GM19043 (cell line): ENCODE measurements at regions not wholly inside any gene's neighbourhood (a gene's known extent, or its start where the extent isn't known, plus 50 kb on each side); places are given as distances from the start of the nearest gene placed in this dataset.

Source experiments
- ATAC-seq: cut with Tn5 transposase; IDR thresholded peaks from one replicate; pipeline ENCODE4 v1.9.1; 2021; ENCODE audit warnings: low read depth; ENCODE audit not compliant: unreplicated experiment

- ATAC-seq = no peak
These were observed 87.2 kb upstream of the XCR1 start for GRCh38 chr3:46114323-46114988.

GRCh38 chr3:46113608-46114007 lies 86.3 kb upstream of the XCR1 start:
- no peak for ATAC-seq

- ATAC-seq = no peak
These were observed 85.7 kb upstream of the XCR1 start for GRCh38 chr3:46112984-46113383.

GRCh38 chr3:46112296-46112695 lies 85.0 kb upstream of the XCR1 start:
- ATAC-seq = no peak

DNA sequence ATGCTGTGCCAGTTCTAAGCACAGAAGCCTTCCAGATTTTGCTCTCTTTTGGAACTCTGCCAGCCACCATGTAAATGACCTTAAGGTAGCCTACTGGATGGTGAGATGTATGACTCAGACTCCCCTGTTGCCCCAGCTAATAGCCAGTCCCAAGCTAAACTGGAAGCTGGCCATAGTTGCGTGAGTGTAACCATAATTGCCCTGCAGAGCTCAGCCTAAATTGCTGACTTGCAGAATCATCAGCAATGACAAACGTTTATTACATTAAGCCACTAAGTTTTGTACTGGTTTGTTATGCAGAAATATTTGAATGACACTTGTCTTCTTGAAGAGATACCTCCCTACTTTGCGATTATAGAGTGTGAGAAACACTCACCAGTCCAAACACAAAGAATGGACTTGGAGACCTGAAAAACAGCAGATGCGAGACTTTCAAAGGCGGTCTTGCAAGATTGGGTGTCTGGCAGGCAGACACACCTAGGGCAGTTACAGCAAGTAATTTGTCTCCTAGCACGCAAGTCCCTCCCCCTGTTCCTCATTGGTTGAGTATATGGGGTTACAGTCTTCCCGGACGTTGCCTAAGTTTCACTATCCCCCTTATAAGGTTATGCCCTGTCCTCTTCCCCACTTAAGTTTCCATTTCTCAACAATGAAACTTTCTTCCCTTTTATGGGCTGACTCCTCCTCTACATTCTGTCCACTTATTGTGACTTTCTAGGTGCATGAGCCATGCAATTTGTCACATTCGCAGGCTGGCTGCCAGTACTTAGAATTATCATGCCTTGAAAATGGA lies 83.6 kb upstream of the XCR1 start:
- peak; percentile 73 for ATAC-seq

DNA sequence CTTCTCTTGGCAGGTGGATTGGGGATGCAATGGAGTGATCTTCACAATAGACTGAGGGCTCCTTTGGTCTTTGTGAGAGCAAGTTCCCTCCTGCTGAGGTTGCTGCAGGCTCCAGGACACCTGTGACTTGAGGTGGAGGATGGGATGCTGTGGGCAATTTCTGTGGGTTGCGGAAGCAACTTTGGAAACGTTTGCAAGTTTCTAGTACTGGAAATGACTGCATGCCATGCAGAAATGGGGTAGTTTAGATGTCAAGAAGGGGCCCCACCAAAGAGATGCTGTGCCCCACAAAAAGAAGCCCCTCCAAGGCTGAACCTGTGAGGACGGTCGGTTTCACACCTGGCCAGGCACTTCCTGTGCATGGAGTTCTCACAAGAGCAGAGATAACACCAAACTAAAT lies 80.4 kb upstream of the XCR1 start:
- no peak for ATAC-seq

GRCh38 chr3:46105306-46105919 lies 78.1 kb upstream of the XCR1 start:
- ATAC-seq = no peak

- no peak for ATAC-seq
These were observed 77.4 kb upstream of the XCR1 start for GRCh38 chr3:46104706-46105105.

- no peak for ATAC-seq
These were observed 75.5 kb upstream of the XCR1 start for GRCh38 chr3:46102780-46103130.

- ATAC-seq = no peak
These were observed 74.9 kb upstream of the XCR1 start for GRCh38 chr3:46102059-46102779.

- ATAC-seq = no peak
These were observed 73.5 kb upstream of the XCR1 start for GRCh38 chr3:46100812-46101211.

- peak; percentile 50 for ATAC-seq
These were observed 71.1 kb upstream of the XCR1 start for GRCh38 chr3:46098319-46098761.

DNA sequence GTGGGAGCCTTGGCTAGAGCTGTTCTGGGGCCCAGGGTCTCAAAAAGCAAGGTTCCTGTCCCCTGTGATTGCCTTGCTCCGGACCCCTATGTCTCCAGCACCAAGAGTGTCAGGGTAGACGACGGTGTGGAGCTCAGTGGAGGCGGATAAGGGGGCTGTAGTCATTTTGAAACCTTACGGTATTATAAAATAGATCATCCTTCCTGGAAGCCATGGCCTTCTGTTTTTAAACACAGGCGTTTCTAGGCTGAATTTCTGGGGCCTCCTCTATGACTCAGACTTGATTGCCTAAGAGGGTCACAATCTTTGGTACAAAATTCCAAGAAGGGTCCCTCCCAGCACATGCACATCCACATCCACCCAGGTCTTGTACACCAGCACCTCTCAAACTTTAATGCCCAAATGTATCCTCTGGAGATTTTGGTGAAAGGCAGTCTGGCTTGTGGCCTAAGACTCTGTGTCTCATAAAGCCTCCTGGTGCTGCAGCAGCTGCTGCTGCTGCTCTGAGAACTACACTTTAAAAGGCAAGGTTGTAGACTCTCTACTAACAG lies 70.5 kb upstream of the XCR1 start:
- ATAC-seq = peak; percentile 7

DNA sequence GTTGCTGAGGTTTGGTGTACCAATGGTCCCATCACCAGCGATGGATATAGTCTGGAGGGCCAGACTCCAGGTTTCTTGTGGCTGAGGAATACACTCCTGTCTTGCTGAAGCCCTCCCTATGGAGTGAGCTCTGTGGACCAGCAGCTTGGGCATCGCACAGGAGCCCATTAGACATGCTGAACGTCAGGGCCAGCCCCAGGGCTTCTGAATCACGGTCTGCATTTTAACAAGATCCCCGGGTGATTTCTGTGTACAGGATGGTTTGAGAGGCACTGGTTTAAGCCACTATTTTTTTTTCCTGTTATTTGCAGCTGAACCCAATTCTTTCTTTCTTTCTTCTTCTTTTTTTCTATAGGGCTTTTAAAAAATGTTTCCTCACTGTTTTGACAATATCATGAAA lies 69.5 kb upstream of the XCR1 start:
- ATAC-seq = no peak

- no peak for ATAC-seq
These were observed 69.1 kb upstream of the XCR1 start for GRCh38 chr3:46096336-46096735.

DNA sequence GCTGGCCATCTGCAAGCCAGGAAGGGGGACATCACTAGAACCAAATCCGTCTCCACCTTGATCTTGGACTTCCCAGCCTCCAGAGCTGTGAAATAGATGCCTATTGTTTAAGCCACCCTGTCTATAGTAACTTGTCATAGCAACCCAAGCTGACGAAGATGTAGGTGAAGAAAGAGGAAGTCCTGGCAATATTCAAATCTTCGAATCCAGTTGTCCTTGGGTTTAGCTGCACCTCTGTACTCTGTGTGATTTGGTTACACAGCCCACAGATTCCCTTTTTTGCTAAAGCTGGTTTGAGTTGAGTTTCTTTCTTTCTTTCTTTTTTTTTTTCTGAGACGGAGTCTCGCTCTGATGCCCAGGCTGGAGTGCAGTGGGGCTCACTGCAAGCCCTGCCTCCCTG lies 68.0 kb upstream of the XCR1 start:
- peak; percentile 43 for ATAC-seq

DNA sequence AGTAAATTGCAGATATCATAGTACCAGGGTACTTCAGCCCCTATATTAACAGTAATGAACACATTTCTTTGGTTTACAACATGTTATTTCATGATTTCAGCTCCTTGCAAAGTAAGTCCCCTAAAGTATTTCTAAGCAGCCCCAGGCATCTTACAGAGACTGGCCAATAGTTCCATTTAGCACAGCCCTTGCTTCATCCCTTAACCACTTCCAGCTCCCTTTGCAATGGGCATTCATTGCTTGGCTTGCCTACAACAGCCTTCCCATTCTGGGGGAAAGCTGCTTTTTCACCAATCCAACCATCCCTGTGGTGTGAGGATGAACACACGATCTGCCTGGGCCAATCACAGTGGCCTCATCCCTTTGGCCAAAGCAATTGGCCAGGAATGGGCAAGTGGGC lies 67.2 kb upstream of the XCR1 start:
- no peak for ATAC-seq

GRCh38 chr3:46093966-46094365 lies 66.7 kb upstream of the XCR1 start:
- no peak for ATAC-seq

DNA sequence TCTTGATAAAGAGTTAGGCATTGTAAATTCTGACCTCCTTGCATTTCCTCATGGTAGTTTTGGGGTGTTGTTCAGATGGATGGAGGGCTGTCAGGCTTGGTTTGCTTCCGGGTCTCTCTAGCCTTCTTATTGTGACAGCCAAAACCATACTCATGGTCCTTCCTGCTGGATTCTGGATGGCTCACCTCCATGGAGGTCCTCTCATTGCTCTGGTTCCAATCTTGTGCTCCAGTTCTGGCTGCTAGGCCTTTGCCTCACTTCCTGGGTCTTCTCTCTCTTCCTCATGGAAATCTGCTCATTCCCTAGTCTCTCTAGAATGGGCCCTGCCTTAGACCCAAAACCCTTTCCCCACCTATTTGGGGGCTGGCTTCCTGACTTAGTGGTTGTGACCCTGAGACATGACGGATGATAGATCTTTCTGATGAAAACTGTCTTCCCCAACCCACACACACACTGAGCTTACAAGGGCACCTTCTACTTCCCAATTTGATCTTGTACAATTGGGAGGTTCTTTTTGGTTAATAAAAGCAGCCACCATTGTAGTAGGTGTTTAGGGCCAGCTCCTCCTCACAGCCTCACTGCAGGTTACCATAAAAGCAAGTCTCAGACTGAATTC lies 66.2 kb upstream of the XCR1 start:
- no peak for ATAC-seq

GRCh38 chr3:46092702-46093080 lies 65.4 kb upstream of the XCR1 start:
- peak; percentile 34 for ATAC-seq
